PFSK-1 (cell line): ENCODE measurements at regions not wholly inside any gene's neighbourhood (a gene's known extent, or its start where the extent isn't known, plus 50 kb on each side); places are given as distances from the start of the nearest gene placed in this dataset.

Experiments
- POLR2AphosphoS5 ChIP-seq: IDR thresholded peaks from 2 replicates; pipeline ENCODE4 v1.6.1; 2012; ENCODE audit warnings: low read depth, mild to moderate bottlenecking, control low read depth, low read length, moderate library complexity
- REST ChIP-seq, 2 experiments: IDR thresholded peaks; 2 replicates each; pipeline versions ENCODE4 v1.6.1 to v1.8.0; 2011 to 2012; ENCODE audit warnings: low read depth in 2 of 2, low read length in 2 of 2, control low read depth in 1 of 2, inconsistent platforms in 1 of 2, mild to moderate bottlenecking in 1 of 2, moderate library complexity in 1 of 2; ENCODE audit not compliant: insufficient read depth in 1 of 2
- SIN3A ChIP-seq: IDR thresholded peaks from 2 replicates; pipeline ENCODE4 v1.6.1; 2012; ENCODE audit warnings: mild to moderate bottlenecking, low read length, moderate library complexity, borderline replicate concordance; ENCODE audit not compliant: insufficient read depth
- TAF1 ChIP-seq: IDR thresholded peaks from 2 replicates; pipeline ENCODE4 v1.6.1; 2012; ENCODE audit warnings: low read length, control low read depth, borderline replicate concordance; ENCODE audit not compliant: insufficient read depth

GRCh38 chr18:42527766-42528165 lies 572.7 kb downstream of the PIK3C3 start:
- TF ChIP-seq TAF1 (no peak), REST (IDR thresholded peaks at IDR 0.05; ENCODE audit: insufficient read depth in 1 of 2, low read depth in 2 of 2, low read length in 2 of 2) (no peak), POLR2AphosphoS5 (no peak), SIN3A (no peak)
